Naive B cell (primary cell): ENCODE measurements at regions not wholly inside any gene's neighbourhood (a gene's known extent, or its start where the extent isn't known, plus 50 kb on each side); places are given as distances from the start of the nearest gene placed in this dataset.
"Not testable (repeated sequence)": the region's sequence is repeated elsewhere in the genome, so short reads cannot be mapped to it uniquely, and the experiment has no call there.

Experiments
- ATAC-seq, 2 donors: fragments of 150-1000 bp; cut with Tn5 transposase; 2 replicates each; pipeline ENCODE4 v1.10.0; 2021; ENCODE audit warnings: low read depth in 2 of 2, mild to moderate bottlenecking in 2 of 2, moderate library complexity in 2 of 2
- DNase-seq: peaks from one replicate; pipeline ENCODE4 v3.0.0; 2022
- H3K27ac Mint-ChIP-seq, 6 donors: one replicate each; pipeline ENCODE4 v1.8.0; 2020 to 2022; ENCODE audit warnings: mild to moderate bottlenecking in 6 of 6, mixed read lengths in 6 of 6, moderate library complexity in 5 of 6, inconsistent platforms in 2 of 6
- H3K27me3 Mint-ChIP-seq, 3 donors: one replicate each; pipeline ENCODE4 v1.8.0; 2021 to 2022; ENCODE audit warnings: mixed read lengths in 3 of 3, mild to moderate bottlenecking in 1 of 3
- H3K36me3 Mint-ChIP-seq, 2 donors: one replicate each; pipeline ENCODE4 v1.8.0; 2020 to 2022; ENCODE audit warnings: mixed read lengths in 2 of 2, inconsistent platforms in 1 of 2, mild to moderate bottlenecking in 1 of 2
- H3K4me1 Mint-ChIP-seq, 3 donors: one replicate each; pipeline ENCODE4 v1.8.0; 2020 to 2022; ENCODE audit warnings: mixed read lengths in 3 of 3, inconsistent platforms in 1 of 3, mild to moderate bottlenecking in 1 of 3, moderate library complexity in 1 of 3
- H3K4me3 Mint-ChIP-seq, 8 donors: one replicate each; pipeline ENCODE4 v1.8.0; 2020 to 2022; ENCODE audit warnings: mild to moderate bottlenecking in 8 of 8, mixed read lengths in 8 of 8, moderate library complexity in 8 of 8, inconsistent platforms in 2 of 8
- H3K9me3 Mint-ChIP-seq, 7 donors: one replicate each; pipeline ENCODE4 v1.8.0; 2020 to 2022; ENCODE audit warnings: mixed read lengths in 7 of 7, mild to moderate bottlenecking in 5 of 7, inconsistent platforms in 2 of 7, moderate library complexity in 1 of 7

DNA sequence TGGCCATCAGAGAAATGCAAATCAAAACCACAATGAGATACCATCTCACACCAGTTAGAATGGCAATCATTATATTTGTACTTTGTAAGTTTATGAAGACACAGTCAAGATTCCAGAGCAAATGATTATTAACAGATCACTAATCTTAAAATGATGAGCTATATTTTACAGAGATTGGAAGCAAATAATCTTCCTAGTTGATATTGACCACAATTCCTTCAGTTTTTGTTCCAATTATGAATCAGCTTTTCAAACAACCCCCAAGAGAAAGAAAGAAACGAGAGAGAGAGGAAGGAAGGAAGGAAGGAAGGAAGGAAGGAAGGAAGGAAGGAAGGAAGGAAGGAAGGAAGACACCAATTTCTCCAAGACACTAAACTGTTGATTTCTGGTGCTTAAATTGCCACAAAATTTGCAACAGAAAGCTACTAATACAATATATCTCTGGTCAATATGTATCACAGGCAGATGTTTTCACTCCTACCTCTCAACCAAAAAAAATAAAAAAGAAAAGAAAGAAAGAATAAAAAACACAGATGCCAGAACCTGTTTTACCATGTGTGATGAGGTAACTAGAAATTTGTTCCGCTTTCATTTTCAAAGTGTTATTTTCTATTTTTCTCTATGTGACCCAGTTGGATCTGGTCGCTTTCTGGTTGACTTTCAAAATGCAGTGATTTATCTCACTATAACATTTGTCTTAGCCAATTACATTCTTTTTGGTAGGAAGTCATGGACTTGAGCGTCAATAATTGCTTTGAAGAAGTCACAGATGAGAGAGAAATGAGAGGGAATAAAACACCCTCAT is 1609.6 kb downstream of the SI start:
- no peaks in the 10 kb centered on the region for H3K4me1 Mint-ChIP-seq
- no peak for DNase-seq
- H3K27me3 Mint-ChIP-seq: no peaks in the 10 kb centered on the region
- H3K4me3 Mint-ChIP-seq: no peak overlapping the region
- no peak for ATAC-seq
- H3K27ac Mint-ChIP-seq: no peak overlapping the region
- H3K9me3 Mint-ChIP-seq: peaks cover 0 to 12% (median 5%) of the 10 kb centered on the region in 7 donors
- H3K36me3 Mint-ChIP-seq: no peaks in the 10 kb centered on the region

DNA sequence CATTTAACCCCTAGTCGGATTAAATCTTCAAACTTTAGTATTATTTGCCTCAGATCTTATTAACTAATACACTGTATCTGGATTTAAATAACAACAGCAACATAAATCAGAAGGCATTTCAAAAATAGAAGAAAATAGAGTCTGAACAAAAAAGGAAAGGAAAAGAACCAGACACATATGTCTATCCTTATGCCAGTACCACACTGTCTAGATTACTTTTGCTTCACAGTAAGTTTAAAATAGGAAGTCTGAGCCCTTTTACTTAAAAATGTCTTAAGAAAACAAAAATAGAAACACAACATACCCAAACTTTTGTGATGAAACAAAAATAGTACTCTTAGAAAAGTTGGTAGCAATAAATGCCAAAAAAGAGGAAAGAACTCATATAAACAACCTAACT is 1615.8 kb downstream of the SI start:
- peaks cover 0 to 8% (median 0%) of the 10 kb centered on the region in 7 donors for H3K9me3 Mint-ChIP-seq
- no peak for DNase-seq
- no peak overlapping the region for H3K27ac Mint-ChIP-seq
- H3K36me3 Mint-ChIP-seq: no peaks in the 10 kb centered on the region
- ATAC-seq: no peak
- H3K4me3 Mint-ChIP-seq: no peak overlapping the region
- H3K27me3 Mint-ChIP-seq: no peaks in the 10 kb centered on the region
- H3K4me1 Mint-ChIP-seq: no peaks in the 10 kb centered on the region

DNA sequence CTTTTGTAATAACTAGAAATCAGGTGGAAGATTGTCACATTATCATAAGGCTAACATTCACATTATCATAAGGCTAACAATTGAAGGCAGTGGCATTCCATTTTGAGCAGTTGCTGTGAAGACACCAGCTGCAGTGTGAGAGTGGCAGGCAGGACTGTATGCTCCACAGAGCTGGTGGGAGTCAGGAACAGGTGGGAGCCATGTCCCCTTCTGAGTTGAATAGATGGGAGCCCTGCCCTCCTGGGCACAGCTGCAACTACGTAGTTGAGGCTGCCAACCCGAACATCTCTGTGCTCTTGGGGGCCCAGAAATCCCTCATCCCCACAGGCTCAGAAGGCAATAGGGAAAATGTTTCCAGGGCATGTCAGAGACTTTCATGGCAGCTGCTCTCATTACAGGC is 1627.6 kb downstream of the SI start:
- ATAC-seq: no peak
- H3K27me3 Mint-ChIP-seq: no peaks in the 10 kb centered on the region
- no peaks in the 10 kb centered on the region for H3K4me1 Mint-ChIP-seq
- H3K4me3 Mint-ChIP-seq: no peak overlapping the region
- no peak for DNase-seq
- peaks cover 0 to 10% (median 3%) of the 10 kb centered on the region in 7 donors for H3K9me3 Mint-ChIP-seq
- no peak overlapping the region for H3K27ac Mint-ChIP-seq
- no peaks in the 10 kb centered on the region for H3K36me3 Mint-ChIP-seq

DNA sequence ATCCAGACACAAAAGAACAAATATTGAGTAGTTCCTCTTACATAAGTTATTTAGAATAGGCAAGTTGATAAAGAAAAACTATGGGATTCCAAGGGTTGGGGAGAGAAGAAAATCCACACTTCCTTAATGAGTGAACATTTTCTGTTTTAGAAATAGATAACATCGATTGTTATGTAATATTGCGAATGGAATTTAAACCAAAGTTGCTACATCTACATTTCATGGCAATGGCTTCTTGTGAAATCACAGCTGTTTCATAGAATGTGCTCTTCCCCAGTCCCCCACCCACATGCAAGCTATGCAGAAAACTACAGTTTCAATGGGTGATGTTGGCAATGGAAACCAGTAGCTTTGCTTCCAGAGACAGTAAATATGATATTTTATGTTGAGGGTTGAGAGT is 1639.5 kb downstream of the SI start:
- ATAC-seq: no peak
- no peak overlapping the region for H3K27ac Mint-ChIP-seq
- H3K4me1 Mint-ChIP-seq: no peaks in the 10 kb centered on the region
- H3K27me3 Mint-ChIP-seq: no peaks in the 10 kb centered on the region
- no peaks in the 10 kb centered on the region for H3K36me3 Mint-ChIP-seq
- no peak overlapping the region for H3K4me3 Mint-ChIP-seq
- peaks cover 0 to 5% (median 2%) of the 10 kb centered on the region in 7 donors for H3K9me3 Mint-ChIP-seq
- DNase-seq: no peak

DNA sequence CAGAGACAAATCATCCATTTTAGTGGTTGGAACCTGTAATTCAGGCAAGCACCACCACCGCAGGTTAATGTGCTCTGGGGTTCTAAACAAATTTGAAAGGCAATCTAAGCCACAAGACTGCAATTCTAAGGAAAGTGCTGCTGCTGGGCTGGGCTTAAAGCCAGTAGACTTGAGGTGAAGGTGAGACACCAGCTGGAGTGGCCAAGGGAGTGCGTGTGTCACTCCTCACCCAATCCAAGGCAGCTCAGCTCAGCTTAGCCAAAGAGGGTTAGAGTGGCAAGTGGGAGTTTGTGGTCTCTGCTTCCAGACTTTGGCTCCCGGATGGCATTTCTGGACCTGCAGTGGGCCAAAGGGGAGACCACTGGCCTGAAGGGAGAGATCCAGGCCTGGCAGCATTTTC is 1655.6 kb downstream of the SI start:
- Mint-ChIP-seq H3K27ac (no peak overlapping the region), H3K4me1 (no peaks in the 10 kb centered on the region), H3K9me3 (peaks cover 0 to 10% (median 3%) of the 10 kb centered on the region in 7 donors), H3K4me3 (no peak overlapping the region), H3K27me3 (no peaks in the 10 kb centered on the region), H3K36me3 (no peaks in the 10 kb centered on the region)
- ATAC-seq (no peak), DNase-seq (no peak)

DNA sequence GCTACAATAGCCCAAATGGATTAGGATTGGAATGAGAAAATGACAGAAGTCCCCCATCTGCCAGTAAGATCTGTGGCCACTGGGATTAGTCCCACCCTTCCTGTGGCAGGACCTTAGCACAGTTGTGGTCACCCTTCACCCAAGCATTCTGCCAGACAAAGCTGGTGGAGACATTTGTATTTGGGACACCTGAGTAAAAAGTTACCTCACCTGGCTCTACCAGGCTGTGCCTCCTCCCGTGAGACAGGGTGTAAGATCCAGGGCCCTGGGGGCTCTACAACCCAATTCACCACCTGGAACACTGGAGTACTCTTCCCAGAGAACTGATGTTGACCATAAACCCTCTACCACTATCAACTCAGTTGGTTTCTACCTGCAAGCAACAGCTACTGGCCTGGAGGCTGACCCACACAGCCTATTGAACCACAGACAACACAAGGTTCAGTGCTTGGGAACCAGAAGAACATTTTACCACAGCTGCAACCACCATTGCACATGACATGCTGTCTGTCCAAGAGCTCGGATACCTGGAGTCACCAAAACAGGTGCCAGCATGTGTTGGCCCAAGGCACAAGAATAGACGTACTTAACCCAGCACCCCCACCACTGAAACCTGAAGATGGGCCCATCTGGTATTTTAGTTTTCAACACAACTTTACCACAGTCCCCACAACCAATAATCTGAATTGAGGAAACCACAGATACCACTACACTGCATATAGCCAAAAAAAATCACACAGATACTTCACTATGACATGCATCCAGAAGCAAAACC is 1686.7 kb downstream of the SI start:
- Mint-ChIP-seq H3K4me3 (no peak overlapping the region), H3K27me3 (no peaks in the 10 kb centered on the region), H3K27ac (no peak overlapping the region), H3K9me3 (peaks cover 0 to 5% (median 2%) of the 10 kb centered on the region in 7 donors), H3K4me1 (no peaks in the 10 kb centered on the region), H3K36me3 (no peaks in the 10 kb centered on the region)
- ATAC-seq (no peak), DNase-seq (no peak)

DNA sequence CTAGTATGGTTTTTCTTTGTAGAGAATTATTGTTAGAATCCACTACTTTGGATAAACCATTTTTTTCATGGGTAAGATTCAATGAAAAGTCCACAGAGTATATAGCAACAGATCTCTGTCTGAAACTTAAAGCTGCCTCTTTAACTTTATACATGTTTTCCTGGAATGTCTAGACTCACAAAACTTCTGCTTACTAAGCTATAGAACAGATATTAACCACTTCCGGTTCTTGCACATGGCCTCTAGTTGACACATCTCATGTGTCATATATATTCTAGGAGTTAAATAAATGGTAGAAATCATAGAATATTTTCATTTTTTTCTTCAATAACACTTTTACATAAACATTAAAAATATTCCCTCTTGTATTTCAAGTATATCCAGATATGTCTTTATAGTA is 1693.9 kb downstream of the SI start:
- ATAC-seq: no peak
- Mint-ChIP-seq H3K36me3 (no peaks in the 10 kb centered on the region), H3K9me3 (peaks cover 0 to 5% (median 0%) of the 10 kb centered on the region in 7 donors), H3K4me3 (no peak overlapping the region), H3K27me3 (no peaks in the 10 kb centered on the region), H3K4me1 (no peaks in the 10 kb centered on the region), H3K27ac (no peak overlapping the region)
- DNase-seq: no peak

DNA sequence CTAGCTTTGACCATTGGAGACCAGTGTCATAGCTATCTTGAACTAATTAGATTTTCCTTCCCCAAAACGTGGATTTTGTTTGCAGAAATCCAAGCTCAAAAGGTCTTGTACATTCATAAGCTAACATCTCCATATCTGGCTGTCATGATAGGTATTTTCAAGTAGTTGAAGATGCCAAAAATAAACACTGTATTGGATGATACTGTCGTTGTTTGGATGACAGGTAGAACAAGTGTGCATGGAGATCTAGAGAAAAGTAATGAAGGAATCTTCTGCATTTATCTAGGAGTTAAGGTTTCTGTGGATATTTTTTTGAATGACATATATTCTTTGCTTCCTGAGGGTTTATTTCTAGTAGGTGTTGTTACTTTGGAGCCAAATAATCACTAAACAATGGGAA is 1696.1 kb downstream of the SI start:
- Mint-ChIP-seq H3K9me3 (peaks cover 0 to 5% (median 0%) of the 10 kb centered on the region in 7 donors), H3K4me3 (no peak overlapping the region), H3K4me1 (no peaks in the 10 kb centered on the region), H3K27me3 (no peaks in the 10 kb centered on the region), H3K27ac (no peak overlapping the region), H3K36me3 (no peaks in the 10 kb centered on the region)
- DNase-seq: no peak
- ATAC-seq: no peak

DNA sequence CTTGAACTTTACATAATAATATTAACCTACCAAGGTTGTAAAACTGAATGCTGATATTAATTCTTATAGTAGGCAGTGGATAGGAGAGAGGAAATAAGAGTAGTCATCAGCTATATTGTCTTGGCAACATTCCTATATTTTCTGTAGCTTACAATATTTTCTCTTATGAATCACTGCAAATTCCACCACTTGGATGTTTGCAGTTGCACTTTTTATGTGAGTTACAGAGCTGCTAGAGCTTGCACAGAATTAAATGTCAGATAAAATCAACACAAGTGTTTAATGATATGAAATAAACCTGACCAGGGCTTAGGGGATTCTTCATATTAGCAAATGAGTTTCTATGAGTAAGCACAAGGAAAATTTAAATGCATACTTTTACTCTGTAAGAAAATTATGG is 1710.1 kb downstream of the SI start:
- H3K36me3 Mint-ChIP-seq: no peaks in the 10 kb centered on the region
- no peak for ATAC-seq
- H3K4me1 Mint-ChIP-seq: no peaks in the 10 kb centered on the region
- no peak overlapping the region for H3K4me3 Mint-ChIP-seq
- H3K27ac Mint-ChIP-seq: no peak overlapping the region
- DNase-seq: no peak
- peaks cover 0 to 5% (median 1%) of the 10 kb centered on the region in 7 donors for H3K9me3 Mint-ChIP-seq
- no peaks in the 10 kb centered on the region for H3K27me3 Mint-ChIP-seq

DNA sequence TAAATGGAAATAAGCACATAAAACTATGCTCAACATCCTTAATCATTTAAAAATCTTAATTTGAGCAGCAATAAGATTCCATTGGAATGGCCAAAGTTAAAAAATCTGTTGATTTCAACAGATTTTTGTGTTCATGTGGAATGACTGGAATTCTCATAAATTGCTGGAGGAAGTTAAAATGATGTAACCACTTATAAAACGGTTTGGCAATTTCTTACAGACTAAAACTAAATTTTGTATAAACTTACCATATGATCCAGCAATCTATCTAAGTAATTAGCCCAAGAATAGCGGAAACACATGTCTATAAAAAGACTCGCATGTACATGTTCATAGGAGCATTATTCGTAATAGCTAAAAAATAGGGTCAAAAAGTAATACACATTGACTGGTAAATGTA is 1713.6 kb downstream of the SI start:
- Mint-ChIP-seq H3K27me3 (no peaks in the 10 kb centered on the region), H3K36me3 (no peaks in the 10 kb centered on the region), H3K9me3 (peaks cover 0 to 5% (median 2%) of the 10 kb centered on the region in 7 donors), H3K4me1 (no peaks in the 10 kb centered on the region), H3K27ac (no peak overlapping the region), H3K4me3 (no peak overlapping the region)
- ATAC-seq: no peak
- DNase-seq: no peak

DNA sequence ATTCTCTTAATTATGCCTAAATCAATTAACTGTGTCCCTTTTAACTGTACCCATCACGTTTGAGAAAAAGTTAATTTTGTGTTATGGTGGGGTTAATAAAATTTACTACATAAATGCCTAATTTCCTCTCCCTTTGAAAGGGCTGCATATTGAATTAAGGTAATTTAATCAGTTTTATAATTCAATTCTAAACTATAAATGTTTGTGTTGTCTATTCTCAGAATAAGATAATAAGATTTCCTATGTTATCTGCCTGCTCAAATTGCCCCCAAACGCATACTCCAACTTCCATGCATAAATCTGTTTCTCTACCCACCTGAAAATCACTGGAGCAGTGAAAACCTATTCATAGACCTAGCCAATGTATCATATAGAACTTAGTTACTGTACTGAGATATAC is 1716.1 kb downstream of the SI start:
- Mint-ChIP-seq H3K36me3 (no peaks in the 10 kb centered on the region), H3K4me3 (no peak overlapping the region), H3K27ac (no peak overlapping the region), H3K4me1 (no peaks in the 10 kb centered on the region), H3K27me3 (no peaks in the 10 kb centered on the region), H3K9me3 (peaks cover 0 to 6% (median 2%) of the 10 kb centered on the region in 7 donors)
- ATAC-seq (no peak), DNase-seq (no peak)

DNA sequence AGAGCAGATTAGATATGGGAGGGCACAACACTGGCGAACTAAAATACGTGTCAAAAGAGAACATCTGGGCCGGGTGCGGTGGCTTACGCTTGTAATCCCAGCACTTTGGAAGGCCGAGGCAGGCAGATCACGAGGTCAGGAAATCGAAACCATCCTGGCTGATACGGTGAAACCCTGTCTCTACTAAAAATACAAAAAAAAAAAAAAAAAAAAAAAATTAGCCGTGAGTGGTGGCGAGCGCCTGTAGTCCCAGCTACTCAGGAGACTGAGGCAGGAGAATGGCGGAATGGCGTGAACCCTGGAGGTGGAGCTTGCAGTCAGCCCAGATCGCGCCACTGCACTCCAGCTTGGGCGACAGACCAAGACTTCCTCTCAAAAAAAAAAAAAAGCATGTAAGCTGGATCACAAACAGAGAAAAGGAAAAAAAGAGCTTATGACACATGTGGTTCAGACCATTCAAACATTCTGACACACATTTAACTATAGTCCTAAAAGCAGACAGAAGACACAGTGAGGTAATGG is 1716.9 kb downstream of the SI start:
- not testable (repeated sequence) for H3K36me3 Mint-ChIP-seq, DNase-seq, H3K4me1 Mint-ChIP-seq, H3K4me3 Mint-ChIP-seq, ATAC-seq, H3K27ac Mint-ChIP-seq, H3K9me3 Mint-ChIP-seq, H3K27me3 Mint-ChIP-seq

DNA sequence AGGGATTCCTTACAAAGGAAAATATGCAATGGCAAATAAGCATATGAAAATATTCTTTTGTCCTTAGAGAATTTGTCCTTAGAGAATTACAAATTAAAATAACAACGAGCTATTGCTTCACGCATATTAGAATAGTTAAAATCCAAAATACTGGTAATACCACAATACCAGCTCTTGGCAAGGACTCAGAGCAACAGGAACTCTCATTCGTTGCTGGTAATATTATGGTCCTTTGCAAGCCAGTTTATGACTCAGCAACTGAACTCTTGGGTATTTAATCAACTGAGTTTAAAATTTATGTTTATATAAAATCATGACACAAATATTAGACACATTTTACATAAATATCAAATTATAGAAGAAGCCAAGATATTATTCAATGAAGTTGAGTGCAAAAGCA is 1730.4 kb downstream of the SI start:
- Mint-ChIP-seq H3K4me3 (no peak overlapping the region), H3K36me3 (no peaks in the 10 kb centered on the region), H3K27ac (no peak overlapping the region), H3K4me1 (no peaks in the 10 kb centered on the region), H3K27me3 (no peaks in the 10 kb centered on the region), H3K9me3 (peaks cover 0 to 9% (median 0%) of the 10 kb centered on the region in 7 donors)
- no peak for DNase-seq
- ATAC-seq: no peak

DNA sequence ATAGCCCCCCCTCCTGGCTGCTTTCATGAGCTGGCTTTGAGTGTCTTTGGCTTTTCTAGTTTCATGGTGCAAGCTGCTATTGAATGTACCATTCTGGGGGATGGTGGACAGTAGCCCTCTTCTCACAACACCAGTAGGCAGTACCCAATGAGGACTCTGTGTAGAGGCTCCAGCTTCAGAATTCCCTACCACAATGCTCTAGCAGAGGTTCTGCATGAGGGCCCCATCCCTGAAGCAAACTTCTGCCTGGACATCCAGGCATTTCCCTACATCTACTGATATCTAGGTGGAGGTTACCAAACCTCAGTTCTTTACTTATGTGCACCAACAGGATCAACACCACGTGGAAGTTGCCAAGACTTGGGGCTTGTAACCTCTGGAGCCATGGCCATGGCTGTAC is 1742.9 kb downstream of the SI start:
- Mint-ChIP-seq H3K4me1 (no peaks in the 10 kb centered on the region), H3K27ac (no peak overlapping the region), H3K36me3 (no peaks in the 10 kb centered on the region), H3K27me3 (no peaks in the 10 kb centered on the region), H3K9me3 (peaks cover 3 to 16% (median 9%) of the 10 kb centered on the region in 7 donors), H3K4me3 (no peak overlapping the region)
- ATAC-seq (no peak), DNase-seq (no peak)
